Stimulated activated memory B cell treated with anti-CD40 and anti-IgM and Interleukin-4, amounts not matched to agents 10 μg/mL and 1 μg/mL and 100 μg/mL, for 72 hours (primary cell): ENCODE measurements at regions not wholly inside any gene's neighbourhood (a gene's known extent, or its start where the extent isn't known, plus 50 kb on each side); places are given as distances from the start of the nearest gene placed in this dataset.

ENCODE experiments used
- ATAC-seq: fragments of 150-1000 bp; cut with Tn5 transposase; 2 replicates; pipeline ENCODE4 v1.10.0; 2021
- H3K27ac Mint-ChIP-seq: one replicate; pipeline ENCODE4 v1.8.0; 2022; ENCODE audit warnings: mild to moderate bottlenecking, mixed read lengths
- H3K27me3 Mint-ChIP-seq: one replicate; pipeline ENCODE4 v1.8.0; 2022; ENCODE audit warnings: mixed read lengths
- H3K36me3 Mint-ChIP-seq: one replicate; pipeline ENCODE4 v1.8.0; 2022; ENCODE audit warnings: mixed read lengths
- H3K4me1 Mint-ChIP-seq: one replicate; pipeline ENCODE4 v1.8.0; 2022; ENCODE audit warnings: mixed read lengths
- H3K4me3 Mint-ChIP-seq: one replicate; pipeline ENCODE4 v1.8.0; 2022; ENCODE audit warnings: mild to moderate bottlenecking, moderate library complexity, mixed read lengths
- H3K9me3 Mint-ChIP-seq: one replicate; pipeline ENCODE4 v1.8.0; 2022; ENCODE audit warnings: mixed read lengths

DNA sequence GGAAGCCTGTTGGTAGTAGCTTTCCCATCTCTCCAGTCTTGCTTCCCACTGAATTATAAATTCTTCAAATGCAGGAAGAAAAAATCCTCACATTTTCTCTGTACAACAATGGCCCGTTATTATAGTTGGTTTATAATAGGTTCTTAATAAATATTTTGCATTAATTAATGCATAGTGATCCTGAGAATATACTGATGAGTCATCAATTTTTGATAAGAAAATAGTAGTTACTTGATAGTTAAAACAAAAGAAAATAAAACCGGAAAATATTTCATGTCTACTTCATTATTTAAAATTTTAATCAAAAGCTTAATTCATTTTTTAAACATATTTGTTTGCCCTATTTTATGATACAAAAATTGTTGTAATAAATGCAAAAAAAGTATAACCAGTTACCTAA is 762.6 kb downstream of the BRINP1 start:
- no peak overlapping the region for H3K27ac Mint-ChIP-seq
- H3K36me3 Mint-ChIP-seq: no peaks in the 10 kb centered on the region
- ATAC-seq: no peak
- H3K4me1 Mint-ChIP-seq: no peaks in the 10 kb centered on the region
- no peaks in the 10 kb centered on the region for H3K9me3 Mint-ChIP-seq
- H3K4me3 Mint-ChIP-seq: no peak overlapping the region
- no peaks in the 10 kb centered on the region for H3K27me3 Mint-ChIP-seq

- ATAC-seq: no peak
Observed at GRCh38 chr9:118609355-118610044, 759.7 kb downstream of the BRINP1 start.

GRCh38 chr9:118612201-118612600 is 757.0 kb downstream of the BRINP1 start:
- Mint-ChIP-seq H3K27ac (no peak overlapping the region), H3K27me3 (no peaks in the 10 kb centered on the region), H3K36me3 (no peaks in the 10 kb centered on the region), H3K4me3 (no peak overlapping the region), H3K9me3 (peaks cover 5% of the 10 kb centered on the region), H3K4me1 (no peaks in the 10 kb centered on the region)
- ATAC-seq: no peak

More at GRCh38 chr9:118609355-118610044, 759.7 kb downstream of the BRINP1 start:
- Mint-ChIP-seq H3K36me3 (no peaks in the 10 kb centered on the region), H3K4me1 (no peaks in the 10 kb centered on the region), H3K27ac (no peak overlapping the region), H3K27me3 (no peaks in the 10 kb centered on the region), H3K9me3 (peaks cover 5% of the 10 kb centered on the region), H3K4me3 (no peak overlapping the region)

- H3K27me3 Mint-ChIP-seq: no peaks in the 10 kb centered on the region
- no peak for ATAC-seq
Observed at GRCh38 chr9:118613996-118614395, 755.2 kb downstream of the BRINP1 start.

GRCh38 chr9:118618084-118618483 is 751.2 kb downstream of the BRINP1 start:
- Mint-ChIP-seq H3K9me3 (peaks cover 4% of the 10 kb centered on the region), H3K4me3 (no peak overlapping the region), H3K27ac (no peak overlapping the region), H3K27me3 (no peaks in the 10 kb centered on the region), H3K4me1 (no peaks in the 10 kb centered on the region), H3K36me3 (no peaks in the 10 kb centered on the region)
- no peak for ATAC-seq

More at GRCh38 chr9:118613996-118614395, 755.2 kb downstream of the BRINP1 start:
- Mint-ChIP-seq H3K9me3 (peaks cover 5% of the 10 kb centered on the region), H3K4me3 (no peak overlapping the region), H3K4me1 (no peaks in the 10 kb centered on the region), H3K27ac (no peak overlapping the region), H3K36me3 (no peaks in the 10 kb centered on the region)

DNA sequence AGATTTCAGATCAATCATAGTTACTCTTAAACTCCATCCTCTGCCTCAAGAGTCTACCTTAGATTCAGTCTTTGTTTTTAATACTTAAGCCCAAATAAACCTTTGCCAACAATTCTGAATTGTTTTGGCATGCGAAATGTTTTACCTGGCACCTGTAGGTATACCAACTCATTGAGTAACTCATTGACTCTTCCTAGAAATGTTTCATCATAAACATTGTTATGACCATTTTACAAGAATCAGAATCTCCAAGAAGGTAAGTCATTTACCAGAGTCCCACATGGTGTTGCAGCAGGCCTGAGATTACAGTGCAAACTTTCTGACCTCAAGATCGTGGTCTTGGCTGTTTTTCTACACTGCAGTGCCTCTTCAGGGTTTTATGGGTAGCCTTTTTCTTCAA is 750.4 kb downstream of the BRINP1 start:
- no peaks in the 10 kb centered on the region for H3K36me3 Mint-ChIP-seq
- peaks cover 4% of the 10 kb centered on the region for H3K9me3 Mint-ChIP-seq
- H3K27ac Mint-ChIP-seq: no peak overlapping the region
- ATAC-seq: no peak
- no peak overlapping the region for H3K4me3 Mint-ChIP-seq
- no peaks in the 10 kb centered on the region for H3K4me1 Mint-ChIP-seq
- H3K27me3 Mint-ChIP-seq: no peaks in the 10 kb centered on the region

DNA sequence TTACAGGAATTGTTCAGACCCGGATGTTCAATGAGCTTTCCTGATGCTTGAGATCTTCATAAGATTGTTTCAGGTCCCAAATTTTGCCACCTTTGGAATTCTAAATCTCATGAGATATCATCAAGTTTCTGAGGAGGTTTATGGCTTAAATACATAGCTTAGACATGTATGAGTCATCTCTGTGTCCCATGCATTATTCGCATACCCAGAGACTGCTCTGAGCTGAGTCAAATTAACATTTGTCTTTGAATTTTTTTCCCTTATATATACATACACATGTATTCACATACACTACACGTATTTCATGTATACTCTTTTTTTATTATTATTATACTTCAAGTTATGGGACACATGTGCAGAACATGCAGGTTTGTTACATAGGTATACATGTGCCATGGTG is 744.6 kb downstream of the BRINP1 start:
- peaks cover 8% of the 10 kb centered on the region for H3K9me3 Mint-ChIP-seq

GRCh38 chr9:118630079-118630478 is 739.2 kb downstream of the BRINP1 start:
- Mint-ChIP-seq H3K4me1 (no peaks in the 10 kb centered on the region), H3K4me3 (no peak overlapping the region), H3K27ac (no peak overlapping the region), H3K9me3 (peaks cover 19% of the 10 kb centered on the region), H3K27me3 (no peaks in the 10 kb centered on the region), H3K36me3 (no peaks in the 10 kb centered on the region)
- ATAC-seq: no peak

More for the DNA sequence above, 744.6 kb downstream of the BRINP1 start:
- H3K27me3 Mint-ChIP-seq: no peaks in the 10 kb centered on the region
- H3K4me1 Mint-ChIP-seq: no peaks in the 10 kb centered on the region
- H3K4me3 Mint-ChIP-seq: no peak overlapping the region
- H3K27ac Mint-ChIP-seq: no peak overlapping the region
- H3K36me3 Mint-ChIP-seq: no peaks in the 10 kb centered on the region
- no peak for ATAC-seq

GRCh38 chr9:118630931-118631595 is 738.2 kb downstream of the BRINP1 start:
- ATAC-seq: no peak
- Mint-ChIP-seq H3K36me3 (no peaks in the 10 kb centered on the region), H3K27me3 (no peaks in the 10 kb centered on the region), H3K4me1 (no peaks in the 10 kb centered on the region), H3K4me3 (no peak overlapping the region), H3K27ac (no peak overlapping the region), H3K9me3 (peaks cover 17% of the 10 kb centered on the region)

- peaks cover 17% of the 10 kb centered on the region for H3K9me3 Mint-ChIP-seq
- H3K4me3 Mint-ChIP-seq: no peak overlapping the region
- H3K36me3 Mint-ChIP-seq: no peaks in the 10 kb centered on the region
- no peak overlapping the region for H3K27ac Mint-ChIP-seq
- no peaks in the 10 kb centered on the region for H3K27me3 Mint-ChIP-seq
- no peaks in the 10 kb centered on the region for H3K4me1 Mint-ChIP-seq
- ATAC-seq: no peak
Observed at GRCh38 chr9:118631956-118632355, 737.3 kb downstream of the BRINP1 start.

- H3K4me1 Mint-ChIP-seq: no peaks in the 10 kb centered on the region
- no peaks in the 10 kb centered on the region for H3K36me3 Mint-ChIP-seq
- H3K27ac Mint-ChIP-seq: no peak overlapping the region
- ATAC-seq: no peak
- peaks cover 25% of the 10 kb centered on the region for H3K9me3 Mint-ChIP-seq
- H3K4me3 Mint-ChIP-seq: no peak overlapping the region
- no peaks in the 10 kb centered on the region for H3K27me3 Mint-ChIP-seq
Observed at GRCh38 chr9:118635416-118635815, 733.8 kb downstream of the BRINP1 start.

DNA sequence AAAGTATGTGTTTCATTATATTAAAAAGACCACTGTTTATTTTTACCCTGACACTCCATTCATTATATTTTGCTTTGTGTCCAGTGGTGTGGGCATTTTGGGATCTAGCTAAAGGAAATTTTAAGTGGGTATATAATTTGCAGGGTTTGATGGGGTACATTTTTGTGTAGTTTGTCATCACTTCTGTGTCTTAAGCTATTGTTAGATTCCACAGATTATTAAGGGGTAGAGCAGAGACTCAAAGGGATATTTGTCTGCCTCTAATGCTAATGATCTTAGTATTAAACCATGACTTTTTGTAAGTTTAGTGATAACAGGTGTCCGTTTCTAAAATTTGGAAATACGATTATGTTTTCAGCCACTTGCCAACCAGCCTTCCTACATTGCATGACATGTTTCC is 731.6 kb downstream of the BRINP1 start:
- H3K27me3 Mint-ChIP-seq: no peaks in the 10 kb centered on the region
- peaks cover 20% of the 10 kb centered on the region for H3K9me3 Mint-ChIP-seq
- ATAC-seq: no peak
- no peaks in the 10 kb centered on the region for H3K36me3 Mint-ChIP-seq
- H3K4me1 Mint-ChIP-seq: no peaks in the 10 kb centered on the region
- no peak overlapping the region for H3K27ac Mint-ChIP-seq
- no peak overlapping the region for H3K4me3 Mint-ChIP-seq

DNA sequence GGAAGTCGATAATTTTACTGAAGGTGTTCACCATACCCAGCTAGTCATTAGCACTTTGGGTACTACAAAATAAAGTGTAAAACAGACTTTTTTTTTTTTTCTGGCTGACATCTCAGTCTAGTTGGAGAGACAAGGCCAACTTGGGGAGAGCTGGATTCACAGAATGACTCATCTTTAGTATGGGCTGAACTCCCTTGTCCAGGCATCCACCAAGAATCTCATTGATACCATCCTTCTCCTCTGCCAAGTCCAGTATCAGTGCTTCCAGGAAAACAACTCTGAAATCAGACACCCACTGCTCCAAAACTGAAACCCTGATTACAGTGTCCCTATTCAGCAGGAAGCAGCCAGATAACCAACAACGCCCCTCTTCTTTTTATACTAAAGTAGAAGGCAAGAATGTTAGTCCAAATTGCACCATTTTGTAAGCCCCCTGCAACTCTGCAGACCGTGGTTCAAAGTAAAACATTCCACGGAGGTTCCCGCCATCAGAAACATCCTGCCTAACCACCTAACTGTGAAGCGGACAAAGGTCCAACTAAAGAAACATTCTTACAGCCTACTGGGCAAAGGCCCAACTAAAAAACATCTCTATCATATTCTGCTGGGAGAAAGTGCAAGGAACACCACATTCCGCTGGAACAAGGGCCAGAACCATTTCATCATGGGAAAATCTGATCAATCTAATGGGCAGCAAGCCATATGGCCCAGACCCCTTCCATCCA is 728.2 kb downstream of the BRINP1 start:
- Mint-ChIP-seq H3K9me3 (peaks cover 16% of the 10 kb centered on the region), H3K4me1 (no peaks in the 10 kb centered on the region), H3K36me3 (no peaks in the 10 kb centered on the region), H3K4me3 (no peak overlapping the region), H3K27me3 (no peaks in the 10 kb centered on the region), H3K27ac (no peak overlapping the region)
- ATAC-seq: no peak

GRCh38 chr9:118643118-118643517 is 726.1 kb downstream of the BRINP1 start:
- H3K27ac Mint-ChIP-seq: no peak overlapping the region
- ATAC-seq: no peak
- H3K4me3 Mint-ChIP-seq: no peak overlapping the region
- no peaks in the 10 kb centered on the region for H3K27me3 Mint-ChIP-seq
- H3K4me1 Mint-ChIP-seq: no peaks in the 10 kb centered on the region
- no peaks in the 10 kb centered on the region for H3K36me3 Mint-ChIP-seq
- peaks cover 14% of the 10 kb centered on the region for H3K9me3 Mint-ChIP-seq

GRCh38 chr9:118644066-118644465 is 725.2 kb downstream of the BRINP1 start:
- H3K4me3 Mint-ChIP-seq: no peak overlapping the region
- H3K36me3 Mint-ChIP-seq: no peaks in the 10 kb centered on the region
- H3K27me3 Mint-ChIP-seq: no peaks in the 10 kb centered on the region
- no peak for ATAC-seq
- peaks cover 8% of the 10 kb centered on the region for H3K9me3 Mint-ChIP-seq
- H3K4me1 Mint-ChIP-seq: no peaks in the 10 kb centered on the region
- no peak overlapping the region for H3K27ac Mint-ChIP-seq

DNA sequence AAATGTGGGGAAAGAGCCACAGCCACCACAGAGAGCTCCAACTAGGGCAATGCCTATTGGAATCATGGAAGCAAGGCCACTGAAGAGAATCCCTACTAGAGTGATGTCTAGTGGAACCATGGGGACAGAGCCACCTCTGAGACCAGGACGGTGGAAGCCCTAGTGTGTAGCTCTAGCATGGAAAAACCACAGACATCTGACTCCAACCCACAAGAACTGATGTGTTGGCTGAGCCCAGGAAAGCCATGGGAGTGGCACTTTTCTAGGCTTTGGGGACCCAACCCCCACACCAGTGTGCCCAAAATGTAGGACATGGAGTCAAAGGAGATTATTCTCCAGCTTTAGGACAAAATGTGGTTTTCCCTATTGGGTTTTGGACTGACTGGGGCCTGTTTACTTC is 721.9 kb downstream of the BRINP1 start:
- H3K9me3 Mint-ChIP-seq: peaks cover 6% of the 10 kb centered on the region

More for the DNA sequence above, 721.9 kb downstream of the BRINP1 start:
- H3K4me3 Mint-ChIP-seq: no peak overlapping the region
- no peaks in the 10 kb centered on the region for H3K4me1 Mint-ChIP-seq
- ATAC-seq: no peak
- no peaks in the 10 kb centered on the region for H3K27me3 Mint-ChIP-seq
- no peaks in the 10 kb centered on the region for H3K36me3 Mint-ChIP-seq
- no peak overlapping the region for H3K27ac Mint-ChIP-seq
